PC-3 (cell line): ENCODE measurements at regions not wholly inside any gene's neighbourhood (a gene's known extent, or its start where the extent isn't known, plus 50 kb on each side); places are given as distances from the start of the nearest gene placed in this dataset.
"Not testable (repeated sequence)": the region's sequence is repeated elsewhere in the genome, so short reads cannot be mapped to it uniquely, and the experiment has no call there.

ENCODE experiments used
- EZH2 ChIP-seq: fragments of 300-600 bp; sonication (generic); IDR thresholded peaks from one replicate; pipeline ENCODE4 v1.6.1; 2017; ENCODE audit warnings: antibody characterized with exemption, mild to moderate bottlenecking, low read length; ENCODE audit not compliant: unreplicated experiment
- TF ChIP-seq, protein P1 (sequence below): fragments of 300-600 bp; sonication (generic); conservative IDR thresholded peaks from 2 replicates; pipeline ENCODE4 v1.5.1; 2017; ENCODE audit warnings: antibody characterized with exemption, low read depth, mild to moderate bottlenecking, low read length

DNA sequence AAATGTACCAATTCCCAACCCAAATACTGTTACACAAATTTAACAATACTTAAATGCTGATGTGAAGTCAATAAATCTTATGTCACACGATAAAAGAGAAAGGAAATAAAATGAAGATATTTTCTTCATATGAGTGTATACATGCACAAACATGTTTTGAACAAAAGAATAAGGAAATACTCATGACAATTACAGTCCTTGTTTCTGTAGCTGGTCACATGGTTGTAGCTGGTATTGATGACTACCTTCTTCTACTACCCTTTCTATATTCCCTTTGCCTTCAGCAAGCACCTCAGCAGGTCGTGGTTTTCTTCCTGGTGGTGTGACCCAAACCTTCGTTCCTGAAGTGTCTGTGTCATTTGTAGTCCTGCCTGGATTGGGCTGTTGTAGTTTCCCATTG, 269.2 kb downstream of the CALCRL start:
- not testable (repeated sequence) for TF ChIP-seq EZH2
- TF ChIP-seq, protein P1, sequence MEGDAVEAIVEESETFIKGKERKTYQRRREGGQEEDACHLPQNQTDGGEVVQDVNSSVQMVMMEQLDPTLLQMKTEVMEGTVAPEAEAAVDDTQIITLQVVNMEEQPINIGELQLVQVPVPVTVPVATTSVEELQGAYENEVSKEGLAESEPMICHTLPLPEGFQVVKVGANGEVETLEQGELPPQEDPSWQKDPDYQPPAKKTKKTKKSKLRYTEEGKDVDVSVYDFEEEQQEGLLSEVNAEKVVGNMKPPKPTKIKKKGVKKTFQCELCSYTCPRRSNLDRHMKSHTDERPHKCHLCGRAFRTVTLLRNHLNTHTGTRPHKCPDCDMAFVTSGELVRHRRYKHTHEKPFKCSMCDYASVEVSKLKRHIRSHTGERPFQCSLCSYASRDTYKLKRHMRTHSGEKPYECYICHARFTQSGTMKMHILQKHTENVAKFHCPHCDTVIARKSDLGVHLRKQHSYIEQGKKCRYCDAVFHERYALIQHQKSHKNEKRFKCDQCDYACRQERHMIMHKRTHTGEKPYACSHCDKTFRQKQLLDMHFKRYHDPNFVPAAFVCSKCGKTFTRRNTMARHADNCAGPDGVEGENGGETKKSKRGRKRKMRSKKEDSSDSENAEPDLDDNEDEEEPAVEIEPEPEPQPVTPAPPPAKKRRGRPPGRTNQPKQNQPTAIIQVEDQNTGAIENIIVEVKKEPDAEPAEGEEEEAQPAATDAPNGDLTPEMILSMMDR, result not testable (repeated sequence)
